PC-3 (cell line): ENCODE measurements at regions not wholly inside any gene's neighbourhood (a gene's known extent, or its start where the extent isn't known, plus 50 kb on each side); places are given as distances from the start of the nearest gene placed in this dataset.

ENCODE experiments used
- ATAC-seq: fragments of 200-7000 bp; cut with Tn5 transposase; 2 replicates; pipeline ENCODE4 v1.9.1; 2020; ENCODE audit warnings: mild to moderate bottlenecking, moderate library complexity
- BruUV-seq: library from RNA; stranded (reverse); fragments of 400-500 nt; replicated peaks from 2 replicates; lab custom pipeline; 2021; lab: Mats Ljungman, UMichigan
- CTCF ChIA-PET: fragments of 300-600 bp; sonication (Branson Sonifier 250); formaldehyde crosslinking; loops from one replicate; lab custom pipeline; 2022; ENCODE audit warnings: antibody characterized with exemption; lab: Charles Lee
- POLR2A ChIA-PET: fragments of 300-600 bp; sonication (Branson Sonifier 250); formaldehyde crosslinking; loops from one replicate; lab custom pipeline; 2022; ENCODE audit warnings: antibody characterized with exemption; ENCODE audit not compliant: unreplicated experiment; lab: Charles Lee
- DNase-seq: peaks from one replicate; pipeline ENCODE4 v3.0.0-alpha.2; 2015
- H2AFZ ChIP-seq: fragments of 300-600 bp; sonication (generic); 2 replicates; pipeline ENCODE4 v1.6.0; 2016; ENCODE audit warnings: antibody characterized with exemption, low read length
- H3F3A ChIP-seq: fragments of 300-600 bp; sonication (generic); one replicate; pipeline ENCODE4 v1.6.0; 2017; ENCODE audit warnings: antibody characterized with exemption, low read length, control low read depth, mild to moderate bottlenecking; ENCODE audit not compliant: unreplicated experiment
- H3K27ac ChIP-seq: fragments of 300-600 bp; sonication (generic); 2 replicates; pipeline ENCODE4 v1.5.1; 2016; ENCODE audit warnings: mild to moderate bottlenecking, low read length
- H3K27me3 ChIP-seq: fragments of 300-600 bp; sonication (generic); 2 replicates; pipeline ENCODE4 v1.6.1; 2016; ENCODE audit warnings: low read length, mixed read lengths
- H3K36me3 ChIP-seq: fragments of 300-600 bp; sonication (generic); 2 replicates; pipeline ENCODE4 v1.6.1; 2016; ENCODE audit warnings: low read depth, mixed run types, low read length, mixed read lengths
- H3K4me1 ChIP-seq: fragments of 300-600 bp; sonication (generic); 2 replicates; pipeline ENCODE4 v1.5.1; 2016; ENCODE audit warnings: low read length; ENCODE audit not compliant: insufficient read depth
- H3K4me2 ChIP-seq: fragments of 300-600 bp; sonication (generic); 2 replicates; pipeline ENCODE4 v1.6.0; 2016; ENCODE audit warnings: low read length
- H3K4me3 ChIP-seq: fragments of 300-600 bp; sonication (generic); 2 replicates; pipeline ENCODE4 v1.5.1; 2016; ENCODE audit warnings: mild to moderate bottlenecking, low read length, mixed read lengths
- H3K79me2 ChIP-seq: fragments of 300-600 bp; sonication (generic); 2 replicates; pipeline ENCODE4 v1.6.1; 2017; ENCODE audit warnings: low read length, mixed read lengths
- H3K9ac ChIP-seq: fragments of 300-600 bp; sonication (generic); 2 replicates; pipeline ENCODE4 v1.6.0; 2016; ENCODE audit warnings: mild to moderate bottlenecking, low read length
- H3K9me2 ChIP-seq: fragments of 300-600 bp; sonication (generic); replicated peaks from 2 replicates; pipeline ENCODE4 v1.6.1; 2016; ENCODE audit warnings: mixed run types, low read length, mixed read lengths
- H3K9me3 ChIP-seq: fragments of 300-600 bp; sonication (generic); 2 replicates; pipeline ENCODE4 v1.6.1; 2016; ENCODE audit warnings: low read length, mixed read lengths
- H4K20me1 ChIP-seq: fragments of 300-600 bp; sonication (generic); 2 replicates; pipeline ENCODE4 v1.6.1; 2016; ENCODE audit warnings: low read length, mixed read lengths
- EZH2 ChIP-seq: fragments of 300-600 bp; sonication (generic); IDR thresholded peaks from one replicate; pipeline ENCODE4 v1.6.1; 2017; ENCODE audit warnings: antibody characterized with exemption, mild to moderate bottlenecking, low read length; ENCODE audit not compliant: unreplicated experiment
- EZH2phosphoT487 ChIP-seq: fragments of 300-600 bp; sonication (generic); IDR thresholded peaks from 2 replicates; pipeline ENCODE4 v1.6.1; 2018; ENCODE audit warnings: mild to moderate bottlenecking, antibody characterized with exemption, low read length, borderline replicate concordance
- intact Hi-C: fragments of 100-400 bp; cut with micrococcal nuclease; formaldehyde crosslinking; loops from 2 replicates; pipeline ENCODE4 v1.9.0; 2023
- TF ChIP-seq, protein P1 (sequence below): fragments of 300-600 bp; sonication (generic); conservative IDR thresholded peaks from 2 replicates; pipeline ENCODE4 v1.5.1; 2017; ENCODE audit warnings: antibody characterized with exemption, low read depth, mild to moderate bottlenecking, low read length

DNA sequence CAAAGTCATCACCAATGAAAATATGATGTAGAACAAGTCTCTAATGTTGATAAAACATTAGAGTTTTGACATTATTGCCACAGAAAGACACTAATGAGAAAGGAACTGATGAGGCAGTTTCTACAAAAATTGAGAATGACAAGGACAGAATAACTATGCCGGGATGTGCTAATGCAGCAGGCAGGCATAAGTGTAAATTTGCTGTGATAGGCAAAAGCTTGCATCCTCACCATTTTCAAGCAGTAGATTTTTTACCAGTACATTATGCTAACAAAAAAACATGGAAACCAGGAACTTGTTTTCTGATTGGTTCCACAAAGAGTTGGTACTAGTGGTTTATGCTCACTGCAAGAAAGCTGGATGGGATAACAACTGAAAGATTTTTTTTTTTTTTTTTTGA lies 715.5 kb upstream of the LRRTM4 start:
- Histone ChIP-seq H3K79me2 (no peaks in the 10 kb centered on the region), H3K27ac (no peak overlapping the region), H3K9me3 (no peaks in the 10 kb centered on the region), H3K4me1 (no peaks in the 10 kb centered on the region), H3K4me2 (no peak overlapping the region), H3K36me3 (no peaks in the 10 kb centered on the region), H2AFZ (no peak overlapping the region), H3K9ac (no peak overlapping the region), H3K4me3 (no peak overlapping the region), H3K9me2 (no peaks in the 10 kb centered on the region), H4K20me1 (no peaks in the 10 kb centered on the region), H3K27me3 (no peaks in the 10 kb centered on the region), H3F3A (no peaks in the 10 kb centered on the region)
- no TSS peak for BruUV-seq
- no peak for TF ChIP-seq EZH2
- no peak for TF ChIP-seq EZH2phosphoT487
- TF ChIP-seq, protein P1, sequence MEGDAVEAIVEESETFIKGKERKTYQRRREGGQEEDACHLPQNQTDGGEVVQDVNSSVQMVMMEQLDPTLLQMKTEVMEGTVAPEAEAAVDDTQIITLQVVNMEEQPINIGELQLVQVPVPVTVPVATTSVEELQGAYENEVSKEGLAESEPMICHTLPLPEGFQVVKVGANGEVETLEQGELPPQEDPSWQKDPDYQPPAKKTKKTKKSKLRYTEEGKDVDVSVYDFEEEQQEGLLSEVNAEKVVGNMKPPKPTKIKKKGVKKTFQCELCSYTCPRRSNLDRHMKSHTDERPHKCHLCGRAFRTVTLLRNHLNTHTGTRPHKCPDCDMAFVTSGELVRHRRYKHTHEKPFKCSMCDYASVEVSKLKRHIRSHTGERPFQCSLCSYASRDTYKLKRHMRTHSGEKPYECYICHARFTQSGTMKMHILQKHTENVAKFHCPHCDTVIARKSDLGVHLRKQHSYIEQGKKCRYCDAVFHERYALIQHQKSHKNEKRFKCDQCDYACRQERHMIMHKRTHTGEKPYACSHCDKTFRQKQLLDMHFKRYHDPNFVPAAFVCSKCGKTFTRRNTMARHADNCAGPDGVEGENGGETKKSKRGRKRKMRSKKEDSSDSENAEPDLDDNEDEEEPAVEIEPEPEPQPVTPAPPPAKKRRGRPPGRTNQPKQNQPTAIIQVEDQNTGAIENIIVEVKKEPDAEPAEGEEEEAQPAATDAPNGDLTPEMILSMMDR, result no peak
- ChIA-PET CTCF (no interaction called here), POLR2A (no interaction called here)
- no peak for ATAC-seq
- DNase-seq, result no peak
- intact Hi-C loops, result no loop called here

DNA sequence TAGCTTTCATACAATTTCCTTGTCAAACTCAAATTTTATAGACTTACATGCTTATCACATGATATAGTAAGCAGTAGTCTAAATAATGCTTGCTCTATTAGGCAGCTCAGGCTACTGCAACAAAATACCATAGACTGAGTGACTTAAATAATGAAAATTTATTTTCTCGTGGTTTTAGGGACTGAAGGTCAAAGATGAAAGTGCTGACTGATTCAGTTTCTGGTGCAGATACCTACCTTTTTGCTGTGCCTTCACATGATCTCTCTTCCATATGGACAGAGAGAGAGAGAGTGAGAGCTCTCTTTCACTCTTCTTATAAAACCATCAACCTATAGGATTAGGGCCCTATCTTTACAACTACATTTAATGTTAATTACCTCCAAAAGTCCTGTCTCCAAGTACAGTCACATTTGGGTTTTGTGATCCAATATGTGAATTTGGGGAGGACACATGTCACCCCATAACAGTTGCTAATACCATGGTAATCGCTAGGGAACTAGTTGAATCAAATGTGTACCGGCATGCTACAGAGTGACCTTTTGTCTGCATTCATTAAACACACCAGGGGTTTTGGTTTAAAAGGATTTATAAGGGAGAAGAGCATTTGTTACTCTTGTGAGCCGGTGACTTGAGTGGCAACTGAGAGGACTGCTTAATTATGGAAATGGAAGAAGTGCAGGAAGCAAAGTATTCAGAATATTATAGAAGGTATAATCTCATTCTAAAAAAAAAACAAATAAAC lies 723.4 kb upstream of the LRRTM4 start:
- Histone ChIP-seq H3F3A (no peaks in the 10 kb centered on the region), H3K9me2 (no peaks in the 10 kb centered on the region), H4K20me1 (no peaks in the 10 kb centered on the region), H2AFZ (no peak overlapping the region), H3K27me3 (no peaks in the 10 kb centered on the region), H3K4me3 (no peak overlapping the region), H3K79me2 (no peaks in the 10 kb centered on the region), H3K4me2 (no peak overlapping the region), H3K27ac (no peak overlapping the region), H3K9me3 (no peaks in the 10 kb centered on the region; the same call in 1 of the 2 replicates), H3K9ac (no peak overlapping the region), H3K36me3 (no peaks in the 10 kb centered on the region), H3K4me1 (no peaks in the 10 kb centered on the region)
- intact Hi-C loops, result no loop called here
- ATAC-seq, result no peak
- TF ChIP-seq, protein P1, result no peak
- no peak for TF ChIP-seq EZH2
- no peak for TF ChIP-seq EZH2phosphoT487
- BruUV-seq, result no TSS peak
- DNase-seq, result no peak
- ChIA-PET CTCF (no interaction called here), POLR2A (no interaction called here)

DNA sequence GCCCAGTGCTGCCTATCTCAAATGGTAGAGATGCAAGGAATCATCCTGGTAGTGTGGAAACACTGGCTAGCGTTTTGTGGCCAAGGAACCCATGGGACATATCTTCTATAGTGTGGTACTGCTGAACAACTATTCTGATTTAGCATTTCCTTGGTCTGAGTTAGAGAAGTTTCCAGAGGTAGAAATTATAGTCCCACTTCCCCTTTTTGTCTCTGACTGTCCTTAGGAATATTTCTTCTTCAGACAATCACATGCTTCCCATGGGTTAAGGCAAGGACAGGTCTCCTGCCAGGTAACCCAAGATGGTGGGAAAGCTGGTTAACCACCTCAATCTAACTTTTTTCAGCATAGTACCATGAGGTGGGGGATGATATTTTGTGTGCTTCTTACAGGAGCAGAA lies 729.5 kb upstream of the LRRTM4 start:
- Histone ChIP-seq H3K9me3 (no peaks in the 10 kb centered on the region; the same call in 1 of the 2 replicates), H3K4me3 (no peak overlapping the region), H3K9ac (no peak overlapping the region), H3K27me3 (no peaks in the 10 kb centered on the region), H3K79me2 (no peaks in the 10 kb centered on the region), H4K20me1 (no peaks in the 10 kb centered on the region), H3K4me1 (no peaks in the 10 kb centered on the region), H3K4me2 (no peak overlapping the region), H3K27ac (no peak overlapping the region), H3F3A (no peaks in the 10 kb centered on the region), H3K9me2 (no peaks in the 10 kb centered on the region), H3K36me3 (no peaks in the 10 kb centered on the region), H2AFZ (no peak overlapping the region)
- DNase-seq (no peak), ATAC-seq (no peak)
- intact Hi-C loops, result no loop called here
- TF ChIP-seq, protein P1, result no peak
- TF ChIP-seq EZH2phosphoT487, result no peak
- CTCF ChIA-PET, result no interaction called here
- no TSS peak for BruUV-seq
- POLR2A ChIA-PET, result no interaction called here
